CD14-positive monocyte (primary cell): ENCODE measurements at regions not wholly inside any gene's neighbourhood (a gene's known extent, or its start where the extent isn't known, plus 50 kb on each side); places are given as distances from the start of the nearest gene placed in this dataset.

Experiments
- DNase-seq, 3 donors: peaks; one replicate each; pipeline ENCODE4 v3.0.0-alpha.2; 2011 to 2022
- H2AFZ ChIP-seq: 2 replicates; pipeline ENCODE4 v1.6.0; 2012; ENCODE audit warnings: mild to moderate bottlenecking, low read depth, low read length, inconsistent platforms; ENCODE audit not compliant: insufficient read depth, poor library complexity, severe bottlenecking
- H3K27ac ChIP-seq, 2 donors: 1 replicate in 1 of 2; 2 replicates in 1 of 2; pipeline ENCODE4 v1.5.1; 2012 to 2013; ENCODE audit warnings: low read length in 2 of 2, control low read depth in 1 of 2, inconsistent platforms in 1 of 2, low read depth in 1 of 2, mild to moderate bottlenecking in 1 of 2
- H3K27me3 ChIP-seq, 2 donors: one replicate each; pipeline versions ENCODE4 v1.6.0 to v1.6.1; 2011 to 2013; ENCODE audit warnings: low read length in 2 of 2; ENCODE audit not compliant: control insufficient read depth in 2 of 2, insufficient read depth in 2 of 2
- H3K36me3 ChIP-seq, 2 donors: replicated peaks in 1 of 2; 1 replicate in 1 of 2; 2 replicates in 1 of 2; pipeline versions ENCODE4 v1.5.1 to v1.6.1; 2012 to 2013; ENCODE audit warnings: low read length in 2 of 2, control low read depth in 1 of 2, inconsistent platforms in 1 of 2, mild to moderate bottlenecking in 1 of 2; ENCODE audit not compliant: insufficient read depth in 2 of 2, control insufficient read depth in 1 of 2
- H3K4me1 ChIP-seq, 2 donors: 1 replicate in 1 of 2; 2 replicates in 1 of 2; pipeline versions ENCODE4 v1.5.1 to v1.6.1; 2012 to 2013; ENCODE audit warnings: low read length in 2 of 2, control low read depth in 1 of 2, inconsistent platforms in 1 of 2, mild to moderate bottlenecking in 1 of 2, moderate library complexity in 1 of 2; ENCODE audit not compliant: insufficient read depth in 2 of 2, control insufficient read depth in 1 of 2
- H3K4me2 ChIP-seq: replicated peaks from 2 replicates; pipeline ENCODE3; 2012; ENCODE audit warnings: low read length, moderate library complexity, mild to moderate bottlenecking; ENCODE audit not compliant: poor library complexity, severe bottlenecking; ENCODE audit errors: extremely low read depth
- H3K4me3 ChIP-seq, 3 experiments: fragments of 200-600 bp in 1 of 3; sonication (generic) in 1 of 3; replicated peaks in 1 of 3; 1 replicate in 2 of 3; 2 replicates in 1 of 3; pipeline ENCODE4 v1.5.1; 2011 to 2013; ENCODE audit warnings: low read length in 3 of 3, mild to moderate bottlenecking in 3 of 3, control low read depth in 2 of 3, low read depth in 2 of 3, inconsistent platforms in 1 of 3, moderate library complexity in 1 of 3
- H3K79me2 ChIP-seq: 2 replicates; pipeline ENCODE4 v1.6.0; 2012; ENCODE audit warnings: mild to moderate bottlenecking, control low read depth, inconsistent platforms, low read length, moderate library complexity; ENCODE audit not compliant: insufficient read depth
- H3K9ac ChIP-seq: 2 replicates; pipeline ENCODE4 v1.6.0; 2017; ENCODE audit warnings: low read length, mild to moderate bottlenecking; ENCODE audit not compliant: insufficient read depth, poor library complexity, severe bottlenecking
- H3K9me3 ChIP-seq, 2 donors: replicated peaks in 1 of 2; 1 replicate in 1 of 2; 2 replicates in 1 of 2; pipeline versions ENCODE4 v1.5.1 to v1.6.1; 2012 to 2013; ENCODE audit warnings: low read length in 2 of 2, control low read depth in 1 of 2; ENCODE audit not compliant: control insufficient read depth in 1 of 2, insufficient read depth in 1 of 2
- H4K20me1 ChIP-seq: 2 replicates; pipeline ENCODE4 v1.6.0; 2012; ENCODE audit warnings: mild to moderate bottlenecking, low read length, control low read depth, moderate library complexity; ENCODE audit not compliant: insufficient read depth
- H3K27ac Mint-ChIP-seq, 7 donors: one replicate each; pipeline ENCODE4 v1.8.0; 2020; ENCODE audit warnings: mild to moderate bottlenecking in 7 of 7, mixed read lengths in 7 of 7, moderate library complexity in 6 of 7, inconsistent platforms in 2 of 7
- H3K27me3 Mint-ChIP-seq, 3 donors: one replicate each; pipeline ENCODE4 v1.8.0; 2021 to 2022; ENCODE audit warnings: low read depth in 3 of 3, mild to moderate bottlenecking in 3 of 3, mixed read lengths in 3 of 3, moderate library complexity in 3 of 3, inconsistent platforms in 1 of 3
- H3K36me3 Mint-ChIP-seq, 2 donors: one replicate each; pipeline ENCODE4 v1.8.0; 2020; ENCODE audit warnings: mixed read lengths in 2 of 2, inconsistent platforms in 1 of 2, mild to moderate bottlenecking in 1 of 2
- H3K4me1 Mint-ChIP-seq: one replicate; pipeline ENCODE4 v1.8.0; 2020; ENCODE audit warnings: mild to moderate bottlenecking, mixed read lengths
- H3K4me3 Mint-ChIP-seq, 2 donors: one replicate each; pipeline ENCODE4 v1.8.0; 2020; ENCODE audit warnings: mild to moderate bottlenecking in 2 of 2, mixed read lengths in 2 of 2, moderate library complexity in 1 of 2
- H3K9me3 Mint-ChIP-seq, 7 donors: one replicate each; pipeline ENCODE4 v1.8.0; 2020 to 2022; ENCODE audit warnings: mixed read lengths in 7 of 7, mild to moderate bottlenecking in 6 of 7, moderate library complexity in 6 of 7, inconsistent platforms in 2 of 7
- CTCF ChIP-seq: fragments of 200-600 bp; IDR thresholded peaks from one replicate; pipeline ENCODE4 v1.8.0; 2022; ENCODE audit warnings: antibody characterized with exemption, mild to moderate bottlenecking
- WGBS: methylation state at CpG from one replicate; pipeline ENCODE4 v1.1.5; 2013; ENCODE audit warnings: missing lambda C conversion rate; ENCODE audit not compliant: insufficient coverage; 5-methylcytosine and 5-hydroxymethylcytosine counted together
- intact Hi-C, 2 donors: fragments of 100-400 bp; cut with micrococcal nuclease; formaldehyde crosslinking; loops; one replicate each; pipeline versions ENCODE4 v1.15.0 to v1.15.1; 2023

- Histone ChIP-seq H3K79me2 (no peaks in the 10 kb centered on the region), H2AFZ (no peak overlapping the region), H3K27ac (no peak overlapping the region), H3K9ac (no peak overlapping the region), H3K27me3 (no peaks in the 10 kb centered on the region), H3K9me3 (no peaks in the 10 kb centered on the region), H3K4me2 (no peak overlapping the region), H3K4me1 (peaks cover 44 to 55% of the 10 kb centered on the region in 2 donors), H4K20me1 (no peaks in the 10 kb centered on the region), H3K36me3 (no peaks in the 10 kb centered on the region), H3K4me3 (no peak overlapping the region)
- Mint-ChIP-seq H3K9me3 (no peaks in the 10 kb centered on the region), H3K4me3 (no peak overlapping the region), H3K36me3 (peaks cover 0 to 8% of the 10 kb centered on the region in 2 donors), H3K27me3 (peaks cover 0 to 12% (median 3%) of the 10 kb centered on the region in 3 donors), H3K27ac (peak overlapping the region in 2 of 7 donors; percentile 13 to 62), H3K4me1 (peaks cover 76% of the 10 kb centered on the region)
- DNase-seq: no peak
- TF ChIP-seq CTCF: no peak
- 88% methylated on average over 5 of the region's 5 CpGs for WGBS
- intact Hi-C loops: loop anchor here in 1 of 2 donors (10.0 kb wide), 1 partner anchor 199 kb away; no protein-coding TSS in a partner anchor
Observed at GRCh38 chr20:40746251-40746650, 57.2 kb upstream of the MAFB start.

- DNase-seq: no peak
- Histone ChIP-seq H2AFZ (no peak overlapping the region), H3K27ac (no peak overlapping the region), H3K4me2 (no peak overlapping the region), H3K27me3 (no peaks in the 10 kb centered on the region), H3K36me3 (no peaks in the 10 kb centered on the region), H3K9me3 (no peaks in the 10 kb centered on the region), H3K9ac (no peak overlapping the region), H3K79me2 (no peaks in the 10 kb centered on the region), H3K4me1 (peaks cover 47 to 57% of the 10 kb centered on the region in 2 donors), H4K20me1 (no peaks in the 10 kb centered on the region), H3K4me3 (no peak overlapping the region)
- Mint-ChIP-seq H3K27ac (no peak overlapping the region), H3K36me3 (peaks cover 0 to 8% of the 10 kb centered on the region in 2 donors), H3K4me1 (peaks cover 77% of the 10 kb centered on the region), H3K4me3 (no peak overlapping the region), H3K9me3 (no peaks in the 10 kb centered on the region), H3K27me3 (peaks cover 0 to 12% (median 3%) of the 10 kb centered on the region in 3 donors)
- intact Hi-C loops: loop anchor here in 1 of 2 donors (10.0 kb wide), 1 partner anchor 197 kb away; no protein-coding TSS in a partner anchor
- TF ChIP-seq CTCF: no peak
- WGBS: 100% methylated on average over 1 of the region's 3 CpGs
Observed at GRCh38 chr20:40748182-40748581, 59.1 kb upstream of the MAFB start.
